Uterus (tissue), 2 donors: ENCODE measurements at regions not wholly inside any gene's neighbourhood (a gene's known extent, or its start where the extent isn't known, plus 50 kb on each side); places are given as distances from the start of the nearest gene placed in this dataset.

ENCODE experiments used
- POLR2A ChIP-seq, 2 donors: fragments of 450-650 bp; IDR thresholded peaks; one replicate each; pipeline ENCODE4 v1.6.1; 2016; ENCODE audit warnings: antibody characterized with exemption in 2 of 2, mild to moderate bottlenecking in 1 of 2, moderate library complexity in 1 of 2
- TF ChIP-seq, protein P1 (sequence below), 4 experiments: fragments of 200-600 bp in 2 of 4; fragments of 450-650 bp in 2 of 4; sonication (generic) in 2 of 4; IDR thresholded peaks; one replicate each; pipeline ENCODE4 v1.5.1; 2016 to 2019; ENCODE audit warnings: antibody characterized with exemption in 4 of 4, mild to moderate bottlenecking in 2 of 4, moderate library complexity in 1 of 4

DNA sequence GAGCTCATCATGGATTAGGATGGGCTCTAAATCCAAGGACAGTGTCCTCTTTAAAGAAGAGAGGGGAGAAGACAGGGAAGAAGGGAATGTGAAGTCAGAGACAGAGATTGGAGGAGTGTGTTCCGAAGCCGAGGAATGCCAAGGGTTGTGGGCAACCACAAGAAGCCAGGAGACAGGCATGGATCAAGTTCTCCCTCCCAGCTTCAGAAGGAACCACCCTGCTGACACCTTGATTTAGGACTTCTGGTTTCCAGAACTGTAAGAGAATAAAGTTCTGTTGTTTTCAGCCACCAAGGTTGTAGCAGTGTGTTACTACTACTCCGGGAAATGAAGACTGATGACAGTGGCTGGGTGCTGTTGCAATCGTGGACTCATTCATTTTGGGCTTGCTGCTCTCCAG lies 120.1 kb downstream of the RPS12 start:
- TF ChIP-seq, protein P1, sequence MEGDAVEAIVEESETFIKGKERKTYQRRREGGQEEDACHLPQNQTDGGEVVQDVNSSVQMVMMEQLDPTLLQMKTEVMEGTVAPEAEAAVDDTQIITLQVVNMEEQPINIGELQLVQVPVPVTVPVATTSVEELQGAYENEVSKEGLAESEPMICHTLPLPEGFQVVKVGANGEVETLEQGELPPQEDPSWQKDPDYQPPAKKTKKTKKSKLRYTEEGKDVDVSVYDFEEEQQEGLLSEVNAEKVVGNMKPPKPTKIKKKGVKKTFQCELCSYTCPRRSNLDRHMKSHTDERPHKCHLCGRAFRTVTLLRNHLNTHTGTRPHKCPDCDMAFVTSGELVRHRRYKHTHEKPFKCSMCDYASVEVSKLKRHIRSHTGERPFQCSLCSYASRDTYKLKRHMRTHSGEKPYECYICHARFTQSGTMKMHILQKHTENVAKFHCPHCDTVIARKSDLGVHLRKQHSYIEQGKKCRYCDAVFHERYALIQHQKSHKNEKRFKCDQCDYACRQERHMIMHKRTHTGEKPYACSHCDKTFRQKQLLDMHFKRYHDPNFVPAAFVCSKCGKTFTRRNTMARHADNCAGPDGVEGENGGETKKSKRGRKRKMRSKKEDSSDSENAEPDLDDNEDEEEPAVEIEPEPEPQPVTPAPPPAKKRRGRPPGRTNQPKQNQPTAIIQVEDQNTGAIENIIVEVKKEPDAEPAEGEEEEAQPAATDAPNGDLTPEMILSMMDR (IDR thresholded peaks at IDR 0.05), result no peak
- TF ChIP-seq POLR2A (IDR thresholded peaks at IDR 0.05), result no peak
